SIG-M5 treated with dmso at 0.1 percent for 504 hours (cell line): ENCODE measurements at regions not wholly inside any gene's neighbourhood (a gene's known extent, or its start where the extent isn't known, plus 50 kb on each side); places are given as distances from the start of the nearest gene placed in this dataset.

ENCODE experiments used
- DNase-seq: peaks from one replicate; lab custom pipeline; 2025; ENCODE audit not compliant: unreplicated experiment; lab: John Stamatoyannopoulos, UW

- DNase-seq = no peak
Observed at GRCh38 chr3:182436547-182436946, 356.8 kb upstream of the ATP11B start.

DNA sequence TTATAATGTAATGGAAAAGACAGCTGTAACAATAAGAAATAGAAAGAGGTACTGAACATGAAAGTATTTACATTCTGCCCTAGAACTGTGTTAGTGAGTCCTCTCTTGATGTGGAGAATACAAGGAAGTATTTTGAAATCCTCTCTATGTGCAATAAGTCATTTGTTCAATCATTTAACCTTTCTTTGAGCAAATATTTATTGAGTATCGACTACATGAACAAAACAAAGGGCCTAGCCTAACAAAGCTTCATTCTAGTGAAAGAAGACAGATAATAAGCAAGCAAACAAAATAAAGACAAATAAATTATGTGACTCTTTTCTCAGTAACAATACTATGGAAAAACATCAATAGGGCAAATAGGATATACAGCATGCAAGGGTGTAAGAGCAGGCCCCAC lies 354.9 kb upstream of the ATP11B start:
- DNase-seq = no peak

DNA sequence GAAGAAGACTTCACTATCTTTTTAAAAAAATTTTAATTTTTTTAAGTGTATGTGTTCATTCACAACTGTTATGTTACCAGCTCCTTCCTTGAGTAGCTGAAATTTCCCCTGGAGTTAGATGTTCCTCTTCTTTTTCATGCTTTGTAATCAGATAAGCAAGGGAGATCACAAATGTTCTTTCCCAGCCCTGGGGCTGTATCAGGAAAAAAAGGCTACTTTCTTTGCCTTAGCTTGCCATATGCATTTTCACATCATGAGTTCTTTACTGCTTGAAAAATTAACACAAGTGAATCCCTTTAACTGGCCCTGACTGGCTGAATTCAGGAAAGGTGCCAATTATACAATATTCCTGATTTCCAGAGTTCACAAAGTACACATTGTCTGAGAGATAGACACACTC lies 353.2 kb upstream of the ATP11B start:
- no peak for DNase-seq

GRCh38 chr3:182445576-182445975 lies 347.7 kb upstream of the ATP11B start:
- no peak for DNase-seq

DNA sequence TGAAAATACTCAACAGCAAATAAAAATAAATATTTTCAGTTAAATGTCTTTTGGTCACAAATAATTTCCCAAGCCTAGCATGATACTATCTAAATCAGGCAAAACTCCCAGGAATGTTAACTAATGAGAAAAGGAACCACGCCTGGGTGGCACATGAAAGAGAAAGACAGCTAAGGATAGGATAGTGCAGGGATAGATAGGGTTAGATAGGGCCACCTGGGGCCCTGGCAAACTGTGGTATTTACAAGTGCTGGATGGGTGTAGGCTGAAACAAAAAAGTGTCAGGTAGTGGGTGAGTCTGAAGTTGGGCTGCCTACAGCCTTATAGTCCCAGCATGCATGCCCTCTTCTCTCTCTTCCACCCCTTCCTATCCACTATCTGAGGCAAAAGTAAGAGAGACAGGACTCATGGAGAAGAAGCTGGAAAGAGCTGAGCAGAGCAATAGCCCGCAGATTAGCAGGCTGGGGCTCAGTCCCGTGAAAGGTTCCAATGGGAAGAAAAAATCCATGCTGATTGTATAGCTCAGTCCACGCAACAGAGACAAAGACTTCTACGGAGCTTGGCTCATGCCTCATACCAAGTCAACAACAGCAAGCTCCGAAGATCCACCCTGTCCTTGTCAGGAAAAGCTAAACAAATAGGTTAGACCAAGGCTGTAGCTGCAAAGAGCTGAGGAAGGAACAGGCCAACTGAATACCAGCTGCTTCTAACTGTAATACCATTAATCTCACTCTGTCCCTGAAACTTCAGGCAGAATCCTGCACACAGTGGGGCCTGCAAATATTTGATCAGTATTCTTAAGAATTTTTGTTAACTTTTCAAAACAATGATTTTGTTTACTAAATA lies 342.1 kb upstream of the ATP11B start:
- DNase-seq = no peak

DNA sequence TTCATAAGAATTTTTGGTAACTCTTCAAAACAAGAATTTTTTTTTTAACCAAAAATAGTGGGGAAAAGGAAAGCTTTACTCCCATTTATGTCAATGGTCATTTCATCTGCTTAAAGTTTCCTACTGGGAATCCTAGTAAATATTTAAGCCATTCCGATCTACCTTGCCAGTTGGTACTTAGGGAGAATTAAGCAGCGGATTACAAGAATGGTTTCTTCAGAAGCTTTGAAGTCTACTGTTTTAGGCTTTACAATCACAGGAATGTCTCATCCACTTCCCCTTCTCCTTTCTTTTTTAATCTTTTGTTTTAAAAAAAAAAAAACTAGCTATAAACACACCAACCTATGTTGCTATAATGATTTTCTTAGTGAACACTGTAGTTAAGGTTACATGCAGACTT lies 341.4 kb upstream of the ATP11B start:
- DNase-seq = no peak

DNA sequence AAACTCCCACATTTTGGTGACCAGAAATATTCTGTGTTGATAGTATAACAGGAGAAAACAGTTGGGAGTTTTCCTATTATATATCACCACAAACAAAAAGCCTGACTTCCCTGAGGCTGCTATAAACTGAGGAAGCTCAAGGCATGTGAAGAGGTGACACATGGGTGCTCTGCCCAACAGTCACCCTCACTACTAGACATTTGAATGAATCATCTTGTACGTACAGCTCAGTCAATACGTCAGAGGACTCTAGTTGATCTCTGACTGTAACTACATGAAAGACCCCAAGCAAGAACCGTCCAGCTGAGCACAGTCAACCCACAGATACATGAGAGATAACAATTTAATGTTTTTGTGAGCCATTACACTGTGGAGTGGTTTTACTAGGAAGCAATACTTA lies 338.3 kb upstream of the ATP11B start:
- DNase-seq = no peak

GRCh38 chr3:182460303-182460702 lies 333.0 kb upstream of the ATP11B start:
- DNase-seq = no peak

DNA sequence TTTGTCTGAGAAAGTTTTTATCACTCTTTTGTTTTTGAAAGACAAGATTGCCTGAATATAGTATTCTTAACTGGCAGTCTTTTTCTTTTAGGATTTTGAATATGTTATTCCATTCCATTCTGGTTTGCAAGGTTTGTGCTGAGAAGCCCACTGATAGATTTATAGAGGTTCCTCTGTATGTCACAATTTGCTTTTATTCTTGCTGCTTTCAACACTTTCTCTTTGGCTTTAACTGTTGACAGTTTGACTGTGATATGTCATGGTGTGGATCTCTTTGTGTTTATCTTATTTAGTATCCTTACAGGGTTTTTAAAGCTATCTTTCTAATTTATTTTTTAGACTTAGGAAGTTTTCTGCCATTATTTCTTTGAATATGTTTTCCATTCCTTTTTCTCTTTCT lies 331.2 kb upstream of the ATP11B start:
- no peak for DNase-seq

- no peak for DNase-seq
Observed at GRCh38 chr3:182464513-182465145, 328.7 kb upstream of the ATP11B start.

DNA sequence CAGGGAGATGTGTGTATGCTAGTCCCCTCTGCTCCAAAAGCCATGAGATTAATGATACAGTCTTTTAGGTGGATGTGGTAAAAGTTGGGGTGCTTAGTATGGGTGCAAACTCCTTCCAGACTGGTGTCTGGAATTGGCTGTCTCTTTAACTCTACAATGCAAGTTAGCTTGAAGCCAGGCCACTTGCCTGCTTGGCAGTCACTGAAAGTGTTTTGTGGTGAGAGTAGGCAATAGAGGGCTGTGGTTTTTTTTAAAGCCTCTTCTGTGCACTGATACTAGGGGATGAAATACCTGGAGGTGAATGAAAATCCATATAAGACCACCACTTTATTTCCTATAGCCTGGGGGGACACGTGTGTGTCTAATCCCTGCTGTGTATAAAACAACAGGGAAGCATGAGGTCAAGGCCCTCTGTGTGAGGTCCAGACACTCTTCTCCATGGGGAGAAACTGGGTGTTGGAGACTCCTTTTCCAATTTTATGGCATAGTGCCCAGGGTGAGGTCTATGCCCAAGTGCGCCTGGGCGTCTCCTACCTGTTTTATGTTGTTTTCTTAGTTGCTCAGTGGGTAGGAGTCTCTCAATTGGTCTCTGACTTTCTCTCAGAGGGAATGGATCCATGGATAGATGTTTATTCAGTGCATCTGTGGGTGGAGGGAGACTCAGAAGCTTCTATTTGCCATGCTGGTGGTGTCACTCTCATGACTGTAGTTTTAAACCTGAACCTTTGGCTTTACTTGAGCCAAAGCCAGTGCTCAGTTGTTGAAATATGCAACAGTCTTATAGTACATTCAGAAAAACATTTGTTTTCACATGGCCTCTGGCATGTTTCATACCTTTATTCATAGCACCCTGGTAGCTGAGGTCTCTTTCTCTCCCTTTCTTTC lies 327.8 kb upstream of the ATP11B start:
- no peak for DNase-seq

GRCh38 chr3:182469086-182469485 lies 324.2 kb upstream of the ATP11B start:
- no peak for DNase-seq

DNA sequence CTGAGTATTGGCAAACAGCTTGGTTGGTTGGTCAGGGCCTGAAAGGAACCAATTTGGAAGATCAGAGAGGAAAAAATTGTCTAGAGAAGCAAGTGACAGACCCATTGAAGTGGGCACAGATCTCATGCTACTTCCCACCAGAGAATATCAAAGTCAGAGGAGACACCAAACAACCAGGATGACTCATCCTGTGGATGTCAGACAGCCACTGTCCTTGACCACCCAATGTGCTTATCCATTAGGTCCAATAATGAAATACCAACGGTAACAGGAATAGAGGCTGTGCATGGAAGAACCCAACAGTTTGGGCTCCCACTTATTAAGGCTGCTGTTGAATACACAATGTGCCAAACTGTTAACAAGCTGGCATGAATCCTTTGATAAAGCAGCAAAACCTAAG lies 323.1 kb upstream of the ATP11B start:
- DNase-seq = no peak

DNA sequence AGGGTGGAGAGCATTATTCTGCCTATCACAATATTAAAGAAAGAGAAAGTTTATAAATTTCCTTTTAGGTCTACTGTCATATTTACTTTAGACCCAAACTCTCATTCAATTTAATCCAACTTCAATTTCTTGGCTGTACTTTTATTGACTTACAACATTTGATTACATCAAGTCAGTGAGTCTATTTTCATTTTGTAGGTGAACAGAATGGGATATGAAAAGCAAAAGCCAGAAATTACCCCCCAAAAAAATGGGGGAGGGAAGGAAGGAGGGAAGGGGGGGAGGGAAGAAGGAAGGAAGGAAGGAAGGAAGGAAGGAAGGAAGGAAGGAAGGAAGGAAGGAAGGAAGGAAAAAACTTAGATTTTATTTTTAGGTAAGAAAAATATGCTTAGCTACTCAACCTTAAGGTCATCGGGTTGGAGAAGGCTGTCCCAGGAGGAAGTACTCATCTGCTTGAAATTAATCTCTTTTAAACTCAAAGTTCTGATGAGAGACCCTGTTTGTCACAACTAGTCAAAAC lies 320.1 kb upstream of the ATP11B start:
- DNase-seq = no peak

GRCh38 chr3:182478369-182478768 lies 314.9 kb upstream of the ATP11B start:
- no peak for DNase-seq

- no peak for DNase-seq
Observed at GRCh38 chr3:182479419-182480336, 313.6 kb upstream of the ATP11B start.

GRCh38 chr3:182482705-182483104 lies 310.6 kb upstream of the ATP11B start:
- DNase-seq = no peak

DNA sequence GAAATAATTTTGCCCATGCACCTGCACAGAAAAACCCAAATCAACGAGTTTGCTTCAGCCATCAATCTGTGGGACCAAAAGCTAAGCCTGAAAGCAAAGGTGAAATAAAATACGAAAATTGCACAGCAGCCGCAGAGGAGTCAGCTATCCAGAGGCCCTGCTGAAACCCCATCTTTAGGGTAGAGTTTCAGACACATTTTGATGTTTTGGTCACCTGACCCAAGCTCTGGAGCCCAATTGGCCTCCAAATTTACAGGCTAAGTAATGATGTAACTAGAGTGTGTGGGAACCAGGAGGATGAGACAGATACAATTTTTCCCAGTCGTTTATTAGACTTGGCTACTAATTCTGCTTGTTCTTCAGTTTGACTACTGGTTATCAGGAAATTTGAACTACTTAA lies 308.6 kb upstream of the ATP11B start:
- no peak for DNase-seq

DNA sequence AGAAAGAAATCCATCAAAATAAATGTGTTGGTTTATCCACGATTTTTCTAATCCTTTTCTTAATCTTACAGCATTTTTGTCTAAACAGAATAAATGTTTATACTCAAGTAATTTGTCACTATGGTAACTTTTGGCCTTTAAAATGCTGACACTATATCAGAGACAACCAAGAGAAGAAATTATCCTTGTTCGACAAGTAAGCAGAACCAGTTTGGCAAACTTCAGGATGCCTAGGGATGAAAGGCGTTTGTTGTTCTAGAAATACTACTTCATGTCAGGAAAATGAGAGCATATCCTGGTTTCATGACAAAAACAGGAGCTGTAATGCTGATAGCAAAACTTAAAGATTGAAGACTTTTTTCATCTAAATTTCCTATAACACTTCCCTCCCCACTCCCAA lies 308.0 kb upstream of the ATP11B start:
- peak; percentile 58 for DNase-seq

DNA sequence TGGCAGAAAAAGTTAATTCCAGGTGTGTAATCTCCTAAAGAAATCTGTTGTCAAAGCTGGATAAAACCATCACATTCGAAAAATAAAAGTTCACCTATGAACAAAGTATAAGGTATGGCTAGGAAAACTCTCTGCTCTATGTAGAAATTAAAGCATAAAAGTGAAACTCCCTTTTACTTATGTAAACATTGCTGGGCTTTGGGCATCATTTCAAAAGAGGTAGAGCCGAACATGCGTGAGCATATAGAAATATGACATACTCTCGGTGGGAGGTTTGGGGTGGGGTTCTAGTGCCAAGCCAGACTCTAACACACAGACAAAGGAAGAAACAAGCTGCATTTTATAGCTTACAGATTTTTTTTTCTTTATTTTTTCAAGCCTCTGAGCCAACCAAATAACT lies 306.8 kb upstream of the ATP11B start:
- no peak for DNase-seq
